HepG2 (cell line): ENCODE measurements at regions not wholly inside any gene's neighbourhood (a gene's known extent, or its start where the extent isn't known, plus 50 kb on each side); places are given as distances from the start of the nearest gene placed in this dataset.

ENCODE experiments used
- CTCF ChIP-seq: sonication (generic); formaldehyde crosslinking; IDR thresholded peaks from 2 replicates; pipeline ENCODE4 v1.5.0; 2020; ENCODE audit warnings: mild to moderate bottlenecking, missing genetic modification reagents, moderate library complexity
- FUBP1 ChIP-seq: sonication (generic); formaldehyde crosslinking; IDR thresholded peaks from 2 replicates; pipeline ENCODE4 v1.5.1; 2020; ENCODE audit warnings: missing genetic modification reagents, mild to moderate bottlenecking, borderline replicate concordance
- MNT ChIP-seq: fragments of 450-650 bp; IDR thresholded peaks from 2 replicates; pipeline ENCODE4 v1.6.1; 2016
- POLR2AphosphoS5 ChIP-seq: IDR thresholded peaks from 2 replicates; pipeline ENCODE4 v1.6.1; 2012; ENCODE audit warnings: low read depth, low read length
- RAD21 ChIP-seq: fragments of 450-650 bp; formaldehyde crosslinking; IDR thresholded peaks from 2 replicates; pipeline ENCODE4 v1.5.0; 2020; ENCODE audit warnings: mild to moderate bottlenecking
- ZNF839 ChIP-seq: sonication (generic); formaldehyde crosslinking; IDR thresholded peaks from 2 replicates; pipeline ENCODE4 v1.4.0; 2020; ENCODE audit warnings: missing genetic modification reagents, mild to moderate bottlenecking, borderline replicate concordance
- ZZZ3 ChIP-seq: sonication (generic); formaldehyde crosslinking; IDR thresholded peaks from 2 replicates; pipeline ENCODE4 v1.4.0; 2020; ENCODE audit warnings: missing genetic modification reagents, mild to moderate bottlenecking, borderline replicate concordance

- TF ChIP-seq MNT = no peak
- TF ChIP-seq CTCF (CRISPR knock-in tag) = no peak
- TF ChIP-seq ZNF839 (CRISPR knock-in tag) = no peak
- no peak for TF ChIP-seq ZZZ3
- no peak for TF ChIP-seq FUBP1 (CRISPR knock-in tag)
- no peak for TF ChIP-seq RAD21
- no peak for TF ChIP-seq POLR2AphosphoS5
Measured at GRCh38 chrX:43448688-43449087, 207.4 kb upstream of the MAOA start.
